Hepatocyte (in vitro differentiated cells): ENCODE measurements at regions not wholly inside any gene's neighbourhood (a gene's known extent, or its start where the extent isn't known, plus 50 kb on each side); places are given as distances from the start of the nearest gene placed in this dataset.

Source experiments
- DNase-seq: peaks from one replicate; pipeline ENCODE4 v3.0.0-alpha.2; 2016; ENCODE audit warnings: low spot score
- H2AFZ ChIP-seq: fragments of 200-600 bp; sonication (generic); 2 replicates; pipeline ENCODE4 v1.6.0; 2016; ENCODE audit warnings: antibody characterized with exemption, mild to moderate bottlenecking
- H3K27ac ChIP-seq: fragments of 200-600 bp; sonication (generic); 2 replicates; pipeline ENCODE4 v1.5.1; 2016; ENCODE audit warnings: mild to moderate bottlenecking
- H3K27me3 ChIP-seq: fragments of 200-600 bp; sonication (generic); 2 replicates; pipeline ENCODE4 v1.6.1; 2016
- H3K36me3 ChIP-seq: fragments of 200-600 bp; sonication (generic); replicated peaks from 2 replicates; pipeline ENCODE4 v1.5.1; 2016; ENCODE audit warnings: low read depth; ENCODE audit not compliant: insufficient read depth
- H3K4me1 ChIP-seq: fragments of 200-600 bp; sonication (generic); 2 replicates; pipeline ENCODE4 v1.5.1; 2016; ENCODE audit warnings: mild to moderate bottlenecking, moderate library complexity; ENCODE audit not compliant: insufficient read depth
- H3K4me2 ChIP-seq: fragments of 200-600 bp; sonication (generic); 2 replicates; pipeline ENCODE4 v1.6.0; 2016
- H3K4me3 ChIP-seq: fragments of 200-600 bp; sonication (generic); 2 replicates; pipeline ENCODE4 v1.5.1; 2016; ENCODE audit warnings: mild to moderate bottlenecking
- H3K79me2 ChIP-seq: fragments of 200-600 bp; sonication (generic); 2 replicates; pipeline ENCODE4 v1.6.0; 2017; ENCODE audit warnings: mild to moderate bottlenecking
- H3K9me2 ChIP-seq: fragments of 200-600 bp; sonication (generic); replicated peaks from 2 replicates; pipeline ENCODE4 v1.6.0; 2017; ENCODE audit warnings: mild to moderate bottlenecking; ENCODE audit not compliant: insufficient read depth
- H3K9me3 ChIP-seq: fragments of 200-600 bp; sonication (generic); 2 replicates; pipeline ENCODE4 v1.5.1; 2016; ENCODE audit warnings: low read depth, mild to moderate bottlenecking
- H4K20me1 ChIP-seq: fragments of 200-600 bp; sonication (generic); 2 replicates; pipeline ENCODE4 v1.6.0; 2016; ENCODE audit warnings: mild to moderate bottlenecking; ENCODE audit not compliant: insufficient read depth, poor library complexity, severe bottlenecking
- EZH2 ChIP-seq: fragments of 200-600 bp; sonication (generic); IDR thresholded peaks from 2 replicates; pipeline ENCODE4 v1.6.1; 2016; ENCODE audit warnings: antibody characterized with exemption, mild to moderate bottlenecking, borderline replicate concordance
- EZH2phosphoT487 ChIP-seq: fragments of 200-600 bp; sonication (generic); IDR thresholded peaks from one replicate; pipeline ENCODE4 v1.6.1; 2018; ENCODE audit warnings: antibody characterized with exemption, mild to moderate bottlenecking, low read depth, moderate library complexity; ENCODE audit not compliant: unreplicated experiment, severe bottlenecking
- WGBS: methylation state at CpG from one replicate; pipeline ENCODE4 v1.1.6; 2016; ENCODE audit warnings: low lambda C conversion rate; ENCODE audit errors: missing lambda C conversion rate; 5-methylcytosine and 5-hydroxymethylcytosine counted together
- TF ChIP-seq, protein P1 (sequence below): fragments of 200-600 bp; sonication (generic); IDR thresholded peaks from 2 replicates; pipeline ENCODE4 v1.5.1; 2016; ENCODE audit warnings: antibody characterized with exemption, mild to moderate bottlenecking; ENCODE audit not compliant: poor library complexity

- H3K4me3 ChIP-seq = no peak overlapping the region
- no peaks in the 10 kb centered on the region for H3K79me2 ChIP-seq
- no peak overlapping the region for H3K4me2 ChIP-seq
- H3K36me3 ChIP-seq = no peaks in the 10 kb centered on the region
- no peak overlapping the region for H3K27ac ChIP-seq
- H2AFZ ChIP-seq = no peak overlapping the region
- H3K9me2 ChIP-seq = no peaks in the 10 kb centered on the region
- no peak for DNase-seq
- no peaks in the 10 kb centered on the region for H3K4me1 ChIP-seq
- H3K9me3 ChIP-seq = no peaks in the 10 kb centered on the region
- H3K27me3 ChIP-seq = no peaks in the 10 kb centered on the region
- TF ChIP-seq EZH2 (no peak), EZH2phosphoT487 (no peak)
- TF ChIP-seq, protein P1, sequence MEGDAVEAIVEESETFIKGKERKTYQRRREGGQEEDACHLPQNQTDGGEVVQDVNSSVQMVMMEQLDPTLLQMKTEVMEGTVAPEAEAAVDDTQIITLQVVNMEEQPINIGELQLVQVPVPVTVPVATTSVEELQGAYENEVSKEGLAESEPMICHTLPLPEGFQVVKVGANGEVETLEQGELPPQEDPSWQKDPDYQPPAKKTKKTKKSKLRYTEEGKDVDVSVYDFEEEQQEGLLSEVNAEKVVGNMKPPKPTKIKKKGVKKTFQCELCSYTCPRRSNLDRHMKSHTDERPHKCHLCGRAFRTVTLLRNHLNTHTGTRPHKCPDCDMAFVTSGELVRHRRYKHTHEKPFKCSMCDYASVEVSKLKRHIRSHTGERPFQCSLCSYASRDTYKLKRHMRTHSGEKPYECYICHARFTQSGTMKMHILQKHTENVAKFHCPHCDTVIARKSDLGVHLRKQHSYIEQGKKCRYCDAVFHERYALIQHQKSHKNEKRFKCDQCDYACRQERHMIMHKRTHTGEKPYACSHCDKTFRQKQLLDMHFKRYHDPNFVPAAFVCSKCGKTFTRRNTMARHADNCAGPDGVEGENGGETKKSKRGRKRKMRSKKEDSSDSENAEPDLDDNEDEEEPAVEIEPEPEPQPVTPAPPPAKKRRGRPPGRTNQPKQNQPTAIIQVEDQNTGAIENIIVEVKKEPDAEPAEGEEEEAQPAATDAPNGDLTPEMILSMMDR = no peak
- WGBS = 89% methylated on average over 5 of the region's 5 CpGs
- no peaks in the 10 kb centered on the region for H4K20me1 ChIP-seq
Observed at GRCh38 chr6:15986027-15986629, 142.8 kb upstream of the MYLIP start.

DNA sequence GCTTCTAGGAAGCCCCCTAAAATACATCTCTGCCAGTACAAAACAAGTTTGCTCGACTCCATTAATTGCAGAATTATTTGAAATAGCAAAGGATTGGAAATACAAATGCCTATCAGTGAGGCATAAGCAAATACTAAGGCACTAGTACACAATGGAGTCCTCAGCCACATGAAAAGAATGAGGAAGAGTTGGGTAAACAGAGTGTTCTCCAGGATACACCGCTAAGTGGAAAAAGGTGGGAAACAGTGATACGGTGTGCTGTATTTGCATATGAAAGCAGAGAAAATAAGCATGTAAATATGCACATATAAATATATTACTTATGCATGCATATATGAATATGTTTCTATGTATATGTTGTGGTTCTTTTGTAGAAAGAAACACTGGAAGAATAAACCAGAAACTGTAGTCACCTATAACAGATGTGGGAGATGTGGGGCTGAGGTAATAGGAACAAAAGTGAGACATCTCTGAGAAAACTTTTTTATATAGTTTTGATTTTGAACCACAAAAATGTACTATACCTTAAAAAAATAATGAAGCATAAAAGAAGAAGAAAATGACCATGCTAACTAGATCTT is 143.4 kb upstream of the MYLIP start:
- H3K4me3 ChIP-seq = no peak overlapping the region
- no peak overlapping the region for H3K27ac ChIP-seq
- 49% methylated on average over 3 of the region's 3 CpGs for WGBS
- H3K27me3 ChIP-seq = no peaks in the 10 kb centered on the region
- no peak overlapping the region for H2AFZ ChIP-seq
- no peaks in the 10 kb centered on the region for H4K20me1 ChIP-seq
- H3K36me3 ChIP-seq = no peaks in the 10 kb centered on the region
- H3K9me3 ChIP-seq = no peaks in the 10 kb centered on the region
- H3K79me2 ChIP-seq = no peaks in the 10 kb centered on the region
- DNase-seq = no peak
- H3K4me1 ChIP-seq = no peaks in the 10 kb centered on the region
- TF ChIP-seq, protein P1 = no peak
- no peak for TF ChIP-seq EZH2
- TF ChIP-seq EZH2phosphoT487 = no peak
- H3K9me2 ChIP-seq = no peaks in the 10 kb centered on the region
- no peak overlapping the region for H3K4me2 ChIP-seq

- Histone ChIP-seq H3K27ac (no peak overlapping the region), H3K79me2 (no peaks in the 10 kb centered on the region), H3K4me1 (no peaks in the 10 kb centered on the region), H3K9me3 (no peaks in the 10 kb centered on the region), H4K20me1 (no peaks in the 10 kb centered on the region), H3K4me3 (no peak overlapping the region), H3K36me3 (no peaks in the 10 kb centered on the region), H2AFZ (no peak overlapping the region), H3K4me2 (no peak overlapping the region), H3K27me3 (no peaks in the 10 kb centered on the region), H3K9me2 (no peaks in the 10 kb centered on the region)
- no peak for DNase-seq
- 97% methylated on average over 8 of the region's 9 CpGs for WGBS
- no peak for TF ChIP-seq EZH2
- TF ChIP-seq, protein P1 = no peak
- no peak for TF ChIP-seq EZH2phosphoT487
Observed at GRCh38 chr6:15981956-15982355, 146.9 kb upstream of the MYLIP start.
